Body of pancreas (tissue), 4 donors: ENCODE measurements at regions not wholly inside any gene's neighbourhood (a gene's known extent, or its start where the extent isn't known, plus 50 kb on each side); places are given as distances from the start of the nearest gene placed in this dataset.

Source experiments
- ATAC-seq: fragments of 150-250 bp; one replicate; pipeline ENCODE4 v1.9.1; 2016
- DNase-seq, 4 donors: peaks; one replicate each; pipeline ENCODE4 v3.0.0-alpha.2; 2019
- H3K27ac ChIP-seq, 4 donors: fragments of 200-600 bp; sonication (generic); 1 replicate in 3 of 4; 2 replicates in 1 of 4; pipeline versions ENCODE4 v1.5.1 to v1.6.1; 2016 to 2019; ENCODE audit warnings: mild to moderate bottlenecking in 1 of 4, mixed read lengths in 1 of 4, moderate library complexity in 1 of 4
- H3K27me3 ChIP-seq, 2 donors: fragments of 200-600 bp; sonication (generic); one replicate each; pipeline ENCODE4 v1.6.0; 2016; ENCODE audit warnings: mild to moderate bottlenecking in 1 of 2
- H3K36me3 ChIP-seq, 2 donors: fragments of 200-600 bp; sonication (generic); replicated peaks in 1 of 2; 2 replicates each; pipeline ENCODE4 v1.5.1; 2016; ENCODE audit warnings: low read depth in 2 of 2; ENCODE audit not compliant: insufficient read depth in 1 of 2
- H3K4me1 ChIP-seq: fragments of 200-600 bp; sonication (generic); one replicate; pipeline ENCODE4 v1.6.0; 2016
- H3K4me3 ChIP-seq, 2 donors: fragments of 200-600 bp; sonication (generic); 1 replicate in 1 of 2; 2 replicates in 1 of 2; pipeline ENCODE4 v1.5.1; 2016 to 2019
- H3K9me3 ChIP-seq, 3 donors: fragments of 200-600 bp; sonication (generic); 1 replicate in 2 of 3; 2 replicates in 1 of 3; pipeline ENCODE4 v1.5.1; 2016
- CTCF ChIP-seq, 7 experiments: fragments of 450-650 bp in 4 of 7; fragments of 200-600 bp in 3 of 7; sonication (generic) in 3 of 7; IDR thresholded peaks; one replicate each; pipeline ENCODE4 v1.5.1; 2016 to 2019; ENCODE audit warnings: antibody characterized with exemption in 7 of 7
- POLR2A ChIP-seq, 3 donors: fragments of 450-650 bp; IDR thresholded peaks; one replicate each; pipeline ENCODE4 v1.6.1; 2016; ENCODE audit warnings: antibody characterized with exemption in 3 of 3, mild to moderate bottlenecking in 2 of 3
- WGBS, 2 donors: methylation state at CpG; one replicate each; pipeline ENCODE4 v1.1.5; 2017; 5-methylcytosine and 5-hydroxymethylcytosine counted together
- intact Hi-C: fragments of 100-400 bp; cut with DNase I; formaldehyde crosslinking; loops from one replicate; pipeline ENCODE4 v1.15.1; 2023

GRCh38 chr21:29465546-29465945, 166.8 kb downstream of the BACH1 start:
- ATAC-seq (no peak), DNase-seq (no peak)
- H3K4me3 ChIP-seq: no peak overlapping the region
- H3K27me3 ChIP-seq: no peaks in the 10 kb centered on the region
- 73 to 87% methylated on average over 2 of the region's 2 CpGs for WGBS, 2 donors
- H3K27ac ChIP-seq: no peak overlapping the region
- no peaks in the 10 kb centered on the region for H3K36me3 ChIP-seq
- no peaks in the 10 kb centered on the region for H3K9me3 ChIP-seq
- TF ChIP-seq POLR2A (IDR thresholded peaks at IDR 0.05): no peak
- no peak for TF ChIP-seq CTCF (IDR thresholded peaks at IDR 0.05)
- intact Hi-C loops: no loop called here
- no peaks in the 10 kb centered on the region for H3K4me1 ChIP-seq

GRCh38 chr21:29466532-29466931, 167.8 kb downstream of the BACH1 start:
- Histone ChIP-seq H3K4me3 (no peak overlapping the region), H3K36me3 (no peaks in the 10 kb centered on the region), H3K4me1 (no peaks in the 10 kb centered on the region), H3K27ac (no peak overlapping the region), H3K9me3 (no peaks in the 10 kb centered on the region), H3K27me3 (no peaks in the 10 kb centered on the region)
- TF ChIP-seq CTCF (IDR thresholded peaks at IDR 0.05) (no peak), POLR2A (IDR thresholded peaks at IDR 0.05) (no peak)
- intact Hi-C loops: no loop called here
- DNase-seq: no peak
- WGBS, 2 donors: 79 to 88% methylated on average over 2 of the region's 2 CpGs
- no peak for ATAC-seq

- Histone ChIP-seq H3K4me3 (no peak overlapping the region), H3K9me3 (no peaks in the 10 kb centered on the region), H3K27ac (no peak overlapping the region), H3K27me3 (no peaks in the 10 kb centered on the region), H3K36me3 (no peaks in the 10 kb centered on the region), H3K4me1 (no peaks in the 10 kb centered on the region)
- no peak for ATAC-seq
- intact Hi-C loops: no loop called here
- DNase-seq: no peak
- WGBS, 2 donors: 70 to 79% methylated on average over 2 of the region's 2 CpGs
- no peak for TF ChIP-seq CTCF (IDR thresholded peaks at IDR 0.05)
- TF ChIP-seq POLR2A (IDR thresholded peaks at IDR 0.05): no peak
Observed at GRCh38 chr21:29470397-29470796, 171.7 kb downstream of the BACH1 start.

- no peak for TF ChIP-seq POLR2A (IDR thresholded peaks at IDR 0.05)
- TF ChIP-seq CTCF (IDR thresholded peaks at IDR 0.05): no peak
- intact Hi-C loops: no loop called here
- DNase-seq: no peak
- H3K4me1 ChIP-seq: peaks cover 12% of the 10 kb centered on the region
- H3K4me3 ChIP-seq: no peak overlapping the region
- no peaks in the 10 kb centered on the region for H3K27me3 ChIP-seq
- no peaks in the 10 kb centered on the region for H3K9me3 ChIP-seq
- ATAC-seq: no peak
- H3K27ac ChIP-seq: no peak overlapping the region
- WGBS, 2 donors: 72 to 74% methylated on average over 2 of the region's 2 CpGs
- H3K36me3 ChIP-seq: no peaks in the 10 kb centered on the region
Observed at GRCh38 chr21:29473808-29474207, 175.1 kb downstream of the BACH1 start.

GRCh38 chr21:29475329-29475728, 176.6 kb downstream of the BACH1 start:
- H3K36me3 ChIP-seq: no peaks in the 10 kb centered on the region
- no peak for DNase-seq
- no peak overlapping the region for H3K4me3 ChIP-seq
- peaks cover 12% of the 10 kb centered on the region for H3K4me1 ChIP-seq
- intact Hi-C loops: loop anchor here (5.0 kb wide), 1 partner anchor 372 kb away; no protein-coding TSS in a partner anchor
- H3K27ac ChIP-seq: no peak overlapping the region
- no peaks in the 10 kb centered on the region for H3K9me3 ChIP-seq
- WGBS, 2 donors: 91 to 95% methylated on average over 2 of the region's 2 CpGs
- no peaks in the 10 kb centered on the region for H3K27me3 ChIP-seq
- ATAC-seq: no peak
- no peak for TF ChIP-seq POLR2A (IDR thresholded peaks at IDR 0.05)
- TF ChIP-seq CTCF (IDR thresholded peaks at IDR 0.05): no peak
